OCI-LY7 (cell line): ENCODE measurements at regions not wholly inside any gene's neighbourhood (a gene's known extent, or its start where the extent isn't known, plus 50 kb on each side); places are given as distances from the start of the nearest gene placed in this dataset.

ENCODE experiments used
- EZH2phosphoT487 ChIP-seq: fragments of 200-600 bp; sonication (generic); IDR thresholded peaks from 2 replicates; pipeline ENCODE4 v1.6.1; 2018; ENCODE audit warnings: low read depth, borderline replicate concordance, mild to moderate bottlenecking, mixed run types, antibody characterized with exemption, low read length, moderate library complexity, mixed read lengths
- TF ChIP-seq, protein P1 (sequence below): fragments of 200-600 bp; sonication (generic); conservative IDR thresholded peaks from 2 replicates; pipeline ENCODE4 v1.5.1; 2014; ENCODE audit warnings: mild to moderate bottlenecking, antibody characterized with exemption, low read length, moderate library complexity, mixed read lengths

DNA sequence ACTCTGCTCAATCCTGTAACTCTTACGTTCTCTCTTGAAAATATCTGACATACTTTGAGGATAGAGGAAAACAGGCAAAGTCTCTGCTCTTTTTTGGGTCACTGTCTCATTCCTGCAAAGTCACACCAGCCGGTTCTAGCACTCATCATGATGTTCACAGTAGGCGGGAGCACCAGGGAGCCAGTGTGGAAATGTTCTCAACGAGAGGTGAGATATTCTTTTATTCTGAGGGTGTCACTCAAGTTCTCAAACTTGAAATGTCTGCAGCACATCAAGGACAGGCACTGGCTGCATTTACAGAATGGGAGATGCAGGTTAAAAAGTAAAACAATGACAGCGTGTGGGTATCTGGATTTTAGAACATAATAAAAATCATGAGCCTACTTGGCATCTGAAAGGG is 714.7 kb downstream of the QKI start:
- TF ChIP-seq, protein P1, sequence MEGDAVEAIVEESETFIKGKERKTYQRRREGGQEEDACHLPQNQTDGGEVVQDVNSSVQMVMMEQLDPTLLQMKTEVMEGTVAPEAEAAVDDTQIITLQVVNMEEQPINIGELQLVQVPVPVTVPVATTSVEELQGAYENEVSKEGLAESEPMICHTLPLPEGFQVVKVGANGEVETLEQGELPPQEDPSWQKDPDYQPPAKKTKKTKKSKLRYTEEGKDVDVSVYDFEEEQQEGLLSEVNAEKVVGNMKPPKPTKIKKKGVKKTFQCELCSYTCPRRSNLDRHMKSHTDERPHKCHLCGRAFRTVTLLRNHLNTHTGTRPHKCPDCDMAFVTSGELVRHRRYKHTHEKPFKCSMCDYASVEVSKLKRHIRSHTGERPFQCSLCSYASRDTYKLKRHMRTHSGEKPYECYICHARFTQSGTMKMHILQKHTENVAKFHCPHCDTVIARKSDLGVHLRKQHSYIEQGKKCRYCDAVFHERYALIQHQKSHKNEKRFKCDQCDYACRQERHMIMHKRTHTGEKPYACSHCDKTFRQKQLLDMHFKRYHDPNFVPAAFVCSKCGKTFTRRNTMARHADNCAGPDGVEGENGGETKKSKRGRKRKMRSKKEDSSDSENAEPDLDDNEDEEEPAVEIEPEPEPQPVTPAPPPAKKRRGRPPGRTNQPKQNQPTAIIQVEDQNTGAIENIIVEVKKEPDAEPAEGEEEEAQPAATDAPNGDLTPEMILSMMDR = no peak
- TF ChIP-seq EZH2phosphoT487 = no peak
